Stimulated activated memory B cell treated with anti-CD40 and anti-IgM and Interleukin-4, amounts not matched to agents 10 μg/mL and 1 μg/mL and 100 μg/mL, for 72 hours (primary cell): ENCODE measurements at regions not wholly inside any gene's neighbourhood (a gene's known extent, or its start where the extent isn't known, plus 50 kb on each side); places are given as distances from the start of the nearest gene placed in this dataset.
"Not testable (repeated sequence)": the region's sequence is repeated elsewhere in the genome, so short reads cannot be mapped to it uniquely, and the experiment has no call there.

ENCODE experiments used
- ATAC-seq: fragments of 150-1000 bp; cut with Tn5 transposase; 2 replicates; pipeline ENCODE4 v1.10.0; 2021
- H3K27ac Mint-ChIP-seq: one replicate; pipeline ENCODE4 v1.8.0; 2022; ENCODE audit warnings: mild to moderate bottlenecking, mixed read lengths
- H3K27me3 Mint-ChIP-seq: one replicate; pipeline ENCODE4 v1.8.0; 2022; ENCODE audit warnings: mixed read lengths
- H3K36me3 Mint-ChIP-seq: one replicate; pipeline ENCODE4 v1.8.0; 2022; ENCODE audit warnings: mixed read lengths
- H3K4me1 Mint-ChIP-seq: one replicate; pipeline ENCODE4 v1.8.0; 2022; ENCODE audit warnings: mixed read lengths
- H3K4me3 Mint-ChIP-seq: one replicate; pipeline ENCODE4 v1.8.0; 2022; ENCODE audit warnings: mild to moderate bottlenecking, moderate library complexity, mixed read lengths
- H3K9me3 Mint-ChIP-seq: one replicate; pipeline ENCODE4 v1.8.0; 2022; ENCODE audit warnings: mixed read lengths

- H3K36me3 Mint-ChIP-seq, result no peaks in the 10 kb centered on the region
- H3K27me3 Mint-ChIP-seq, result no peaks in the 10 kb centered on the region
- H3K4me1 Mint-ChIP-seq, result no peaks in the 10 kb centered on the region
- ATAC-seq, result no peak
- H3K9me3 Mint-ChIP-seq, result no peaks in the 10 kb centered on the region
- no peak overlapping the region for H3K27ac Mint-ChIP-seq
- no peak overlapping the region for H3K4me3 Mint-ChIP-seq
Measured at GRCh38 chr9:17083258-17083657, 51.6 kb upstream of the CNTLN start.

GRCh38 chr9:17082343-17083064, 52.3 kb upstream of the CNTLN start:
- H3K27me3 Mint-ChIP-seq, result no peaks in the 10 kb centered on the region
- H3K4me1 Mint-ChIP-seq, result no peaks in the 10 kb centered on the region
- no peak overlapping the region for H3K27ac Mint-ChIP-seq
- H3K9me3 Mint-ChIP-seq, result no peaks in the 10 kb centered on the region
- H3K4me3 Mint-ChIP-seq, result no peak overlapping the region
- ATAC-seq, result no peak
- no peaks in the 10 kb centered on the region for H3K36me3 Mint-ChIP-seq

- H3K9me3 Mint-ChIP-seq, result no peaks in the 10 kb centered on the region
- ATAC-seq, result no peak
- H3K27ac Mint-ChIP-seq, result no peak overlapping the region
- H3K4me1 Mint-ChIP-seq, result no peaks in the 10 kb centered on the region
- no peaks in the 10 kb centered on the region for H3K27me3 Mint-ChIP-seq
- H3K4me3 Mint-ChIP-seq, result no peak overlapping the region
- no peaks in the 10 kb centered on the region for H3K36me3 Mint-ChIP-seq
Measured at GRCh38 chr9:17081814-17082213, 53.0 kb upstream of the CNTLN start.

GRCh38 chr9:17081351-17081750, 53.5 kb upstream of the CNTLN start:
- no peak for ATAC-seq
- no peak overlapping the region for H3K27ac Mint-ChIP-seq
- H3K27me3 Mint-ChIP-seq, result no peaks in the 10 kb centered on the region
- H3K4me1 Mint-ChIP-seq, result no peaks in the 10 kb centered on the region
- no peak overlapping the region for H3K4me3 Mint-ChIP-seq
- H3K36me3 Mint-ChIP-seq, result no peaks in the 10 kb centered on the region
- no peaks in the 10 kb centered on the region for H3K9me3 Mint-ChIP-seq

- Mint-ChIP-seq H3K36me3 (no peaks in the 10 kb centered on the region), H3K4me3 (no peak overlapping the region)
Measured at GRCh38 chr9:17075758-17076485, 58.9 kb upstream of the CNTLN start.

GRCh38 chr9:17075146-17075757, 59.6 kb upstream of the CNTLN start:
- Mint-ChIP-seq H3K27ac (no peak overlapping the region), H3K9me3 (peaks cover 6% of the 10 kb centered on the region), H3K36me3 (no peaks in the 10 kb centered on the region), H3K4me3 (no peak overlapping the region), H3K4me1 (no peaks in the 10 kb centered on the region), H3K27me3 (no peaks in the 10 kb centered on the region)
- no peak for ATAC-seq

More at GRCh38 chr9:17075758-17076485, 58.9 kb upstream of the CNTLN start:
- Mint-ChIP-seq H3K27ac (no peak overlapping the region), H3K4me1 (no peaks in the 10 kb centered on the region), H3K9me3 (peaks cover 6% of the 10 kb centered on the region), H3K27me3 (no peaks in the 10 kb centered on the region)
- no peak for ATAC-seq

- not testable (repeated sequence) for ATAC-seq, H3K27me3 Mint-ChIP-seq, H3K36me3 Mint-ChIP-seq, H3K4me1 Mint-ChIP-seq, H3K27ac Mint-ChIP-seq, H3K4me3 Mint-ChIP-seq, H3K9me3 Mint-ChIP-seq
Measured at GRCh38 chr9:17072563-17072962, 62.3 kb upstream of the CNTLN start.

GRCh38 chr9:17068671-17069070, 66.2 kb upstream of the CNTLN start:
- Mint-ChIP-seq H3K4me3 (no peak overlapping the region), H3K36me3 (no peaks in the 10 kb centered on the region), H3K27me3 (no peaks in the 10 kb centered on the region), H3K9me3 (peaks cover 6% of the 10 kb centered on the region), H3K27ac (no peak overlapping the region), H3K4me1 (no peaks in the 10 kb centered on the region)
- no peak for ATAC-seq

- Mint-ChIP-seq H3K27me3 (no peaks in the 10 kb centered on the region), H3K9me3 (peaks cover 4% of the 10 kb centered on the region), H3K4me3 (no peak overlapping the region), H3K27ac (no peak overlapping the region), H3K4me1 (no peaks in the 10 kb centered on the region), H3K36me3 (no peaks in the 10 kb centered on the region)
- no peak for ATAC-seq
Measured at GRCh38 chr9:17065062-17065461, 69.8 kb upstream of the CNTLN start.

- peaks cover 4% of the 10 kb centered on the region for H3K9me3 Mint-ChIP-seq
- no peaks in the 10 kb centered on the region for H3K36me3 Mint-ChIP-seq
- H3K27ac Mint-ChIP-seq, result no peak overlapping the region
- ATAC-seq, result no peak
- no peaks in the 10 kb centered on the region for H3K27me3 Mint-ChIP-seq
- no peak overlapping the region for H3K4me3 Mint-ChIP-seq
- H3K4me1 Mint-ChIP-seq, result no peaks in the 10 kb centered on the region
Measured at GRCh38 chr9:17064558-17064957, 70.3 kb upstream of the CNTLN start.

- Mint-ChIP-seq H3K4me1 (no peaks in the 10 kb centered on the region), H3K27me3 (no peaks in the 10 kb centered on the region), H3K27ac (no peak overlapping the region), H3K9me3 (peaks cover 1% of the 10 kb centered on the region), H3K4me3 (no peak overlapping the region), H3K36me3 (no peaks in the 10 kb centered on the region)
- ATAC-seq, result peak; percentile 45
Measured at GRCh38 chr9:17063535-17064135, 71.2 kb upstream of the CNTLN start.

GRCh38 chr9:17062497-17062896, 72.3 kb upstream of the CNTLN start:
- Mint-ChIP-seq H3K4me3 (no peak overlapping the region), H3K4me1 (no peaks in the 10 kb centered on the region), H3K27ac (no peak overlapping the region), H3K9me3 (no peaks in the 10 kb centered on the region), H3K27me3 (no peaks in the 10 kb centered on the region), H3K36me3 (no peaks in the 10 kb centered on the region)
- ATAC-seq, result no peak

GRCh38 chr9:17060450-17060849, 74.4 kb upstream of the CNTLN start:
- no peaks in the 10 kb centered on the region for H3K4me1 Mint-ChIP-seq

GRCh38 chr9:17059465-17059864, 75.4 kb upstream of the CNTLN start:
- H3K4me1 Mint-ChIP-seq, result no peaks in the 10 kb centered on the region
- no peak overlapping the region for H3K4me3 Mint-ChIP-seq
- no peak overlapping the region for H3K27ac Mint-ChIP-seq
- no peak for ATAC-seq
- no peaks in the 10 kb centered on the region for H3K9me3 Mint-ChIP-seq
- H3K27me3 Mint-ChIP-seq, result no peaks in the 10 kb centered on the region
- no peaks in the 10 kb centered on the region for H3K36me3 Mint-ChIP-seq

More at GRCh38 chr9:17060450-17060849, 74.4 kb upstream of the CNTLN start:
- no peak for ATAC-seq
- Mint-ChIP-seq H3K27me3 (no peaks in the 10 kb centered on the region), H3K9me3 (no peaks in the 10 kb centered on the region), H3K36me3 (no peaks in the 10 kb centered on the region), H3K4me3 (no peak overlapping the region), H3K27ac (no peak overlapping the region)

- ATAC-seq, result no peak
- Mint-ChIP-seq H3K4me1 (no peaks in the 10 kb centered on the region), H3K36me3 (no peaks in the 10 kb centered on the region), H3K27me3 (no peaks in the 10 kb centered on the region), H3K4me3 (no peak overlapping the region), H3K9me3 (no peaks in the 10 kb centered on the region), H3K27ac (no peak overlapping the region)
Measured at GRCh38 chr9:17057729-17058128, 77.1 kb upstream of the CNTLN start.
